Right lobe of liver (tissue), 4 donors: ENCODE measurements at regions not wholly inside any gene's neighbourhood (a gene's known extent, or its start where the extent isn't known, plus 50 kb on each side); places are given as distances from the start of the nearest gene placed in this dataset.

Experiments
- POLR2A ChIP-seq: fragments of 450-650 bp; IDR thresholded peaks from one replicate; pipeline ENCODE4 v1.6.1; 2017; ENCODE audit warnings: antibody characterized with exemption, mild to moderate bottlenecking
- TF ChIP-seq, protein P1 (sequence below), 4 donors: fragments of 200-600 bp in 3 of 4; fragments of 450-650 bp in 1 of 4; IDR thresholded peaks; one replicate each; pipeline versions ENCODE4 v1.5.1 to v1.8.0; 2016 to 2022; ENCODE audit warnings: antibody characterized with exemption in 4 of 4, mild to moderate bottlenecking in 2 of 4
- donor health status: DM: no; HTN: no; CAD: no.
- donor health status: DM: no; HTN: no; CAD: no.
- donor health status: DM: no; HTN: yes; CAD: no.

DNA sequence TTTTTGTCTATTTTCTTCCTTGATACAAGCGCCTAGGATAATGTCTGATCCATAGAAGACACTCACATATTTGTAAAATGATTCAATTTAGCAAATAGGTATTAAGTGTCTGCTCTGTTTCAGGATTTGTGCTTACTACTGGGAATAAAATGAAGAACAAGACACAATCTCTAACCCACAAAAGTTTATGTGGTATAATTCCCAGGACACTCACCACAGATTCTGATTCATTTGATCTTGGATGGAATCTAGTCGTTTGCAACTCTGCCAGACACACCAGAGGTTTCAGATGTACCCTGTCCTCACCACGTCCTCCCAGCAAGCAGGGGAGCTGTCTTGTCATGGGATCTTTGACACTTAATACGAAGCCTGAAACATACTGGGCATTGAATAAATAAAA is 208.3 kb downstream of the LRIG3 start:
- TF ChIP-seq, protein P1, sequence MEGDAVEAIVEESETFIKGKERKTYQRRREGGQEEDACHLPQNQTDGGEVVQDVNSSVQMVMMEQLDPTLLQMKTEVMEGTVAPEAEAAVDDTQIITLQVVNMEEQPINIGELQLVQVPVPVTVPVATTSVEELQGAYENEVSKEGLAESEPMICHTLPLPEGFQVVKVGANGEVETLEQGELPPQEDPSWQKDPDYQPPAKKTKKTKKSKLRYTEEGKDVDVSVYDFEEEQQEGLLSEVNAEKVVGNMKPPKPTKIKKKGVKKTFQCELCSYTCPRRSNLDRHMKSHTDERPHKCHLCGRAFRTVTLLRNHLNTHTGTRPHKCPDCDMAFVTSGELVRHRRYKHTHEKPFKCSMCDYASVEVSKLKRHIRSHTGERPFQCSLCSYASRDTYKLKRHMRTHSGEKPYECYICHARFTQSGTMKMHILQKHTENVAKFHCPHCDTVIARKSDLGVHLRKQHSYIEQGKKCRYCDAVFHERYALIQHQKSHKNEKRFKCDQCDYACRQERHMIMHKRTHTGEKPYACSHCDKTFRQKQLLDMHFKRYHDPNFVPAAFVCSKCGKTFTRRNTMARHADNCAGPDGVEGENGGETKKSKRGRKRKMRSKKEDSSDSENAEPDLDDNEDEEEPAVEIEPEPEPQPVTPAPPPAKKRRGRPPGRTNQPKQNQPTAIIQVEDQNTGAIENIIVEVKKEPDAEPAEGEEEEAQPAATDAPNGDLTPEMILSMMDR (IDR thresholded peaks at IDR 0.05), result no peak
- no peak for TF ChIP-seq POLR2A
